ENCODE measurements at regions not wholly inside any gene's neighbourhood (a gene's known extent, or its start where the extent isn't known, plus 50 kb on each side); places are given as distances from the start of the nearest gene placed in this dataset.

DNA sequence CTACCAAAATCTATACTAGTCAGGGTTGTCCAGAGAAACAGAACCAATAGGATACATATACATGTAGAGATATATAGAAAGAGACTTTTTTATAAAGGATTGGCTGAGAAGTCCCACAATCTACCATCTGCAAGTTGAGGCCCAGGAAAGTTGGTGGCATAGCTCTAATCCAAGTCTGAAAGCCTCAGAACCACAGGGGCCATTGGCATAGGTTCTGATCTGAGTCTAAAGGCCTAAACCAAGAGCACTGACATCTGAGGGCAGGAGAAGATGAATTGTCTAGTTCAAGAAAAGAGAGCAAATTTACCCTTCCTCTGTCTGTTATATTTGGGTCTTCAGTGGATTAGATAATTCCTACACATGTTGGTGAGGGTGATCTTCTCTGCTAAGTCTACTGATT lies 433.1 kb downstream of the ADAMTS20 start:
- Histone ChIP-seq H3K4me1 (ENCODE audit: control insufficient read depth, insufficient read depth, low read length) (no peaks in the 10 kb centered on the region), H3K36me3 (ENCODE audit: control insufficient read depth, insufficient read depth, low read length) (no peaks in the 10 kb centered on the region), H3K9me3 (ENCODE audit: control insufficient read depth, low read depth, low read length) (no peaks in the 10 kb centered on the region), H3K27me3 (ENCODE audit: control insufficient read depth, insufficient read depth, low read length) (no peaks in the 10 kb centered on the region), H3K27ac (ENCODE audit: low read length) (no peak overlapping the region), H3K4me3 (ENCODE audit: low read length) (no peak overlapping the region)
- DNase-seq = no peak

DNA sequence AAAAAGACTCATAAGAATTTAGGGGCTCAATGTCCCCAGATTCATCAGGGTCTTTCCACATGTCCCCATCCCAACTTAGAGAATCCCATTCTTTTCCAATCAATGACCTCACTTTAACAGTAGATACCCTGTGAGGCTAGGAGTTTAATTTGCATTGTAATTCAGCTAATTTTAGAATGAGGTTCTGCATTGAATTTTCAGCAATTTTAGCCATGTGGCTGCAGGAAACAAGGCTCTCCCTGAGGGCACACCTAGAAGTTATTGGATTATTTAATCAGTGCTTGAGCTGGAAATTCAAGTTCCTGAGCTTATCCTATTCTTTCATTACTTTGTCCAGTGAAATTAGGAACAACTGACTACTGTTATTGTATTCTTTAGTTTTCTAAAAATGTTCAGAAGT lies 433.8 kb downstream of the ADAMTS20 start:
- H3K4me1 ChIP-seq (ENCODE audit: control insufficient read depth, insufficient read depth, low read length) = no peaks in the 10 kb centered on the region
- DNase-seq = no peak
- no peaks in the 10 kb centered on the region for H3K27me3 ChIP-seq (ENCODE audit: control insufficient read depth, insufficient read depth, low read length)
- H3K36me3 ChIP-seq (ENCODE audit: control insufficient read depth, insufficient read depth, low read length) = no peaks in the 10 kb centered on the region
- no peaks in the 10 kb centered on the region for H3K9me3 ChIP-seq (ENCODE audit: control insufficient read depth, low read depth, low read length)
- no peak overlapping the region for H3K27ac ChIP-seq (ENCODE audit: low read length)
- no peak overlapping the region for H3K4me3 ChIP-seq (ENCODE audit: low read length)

DNA sequence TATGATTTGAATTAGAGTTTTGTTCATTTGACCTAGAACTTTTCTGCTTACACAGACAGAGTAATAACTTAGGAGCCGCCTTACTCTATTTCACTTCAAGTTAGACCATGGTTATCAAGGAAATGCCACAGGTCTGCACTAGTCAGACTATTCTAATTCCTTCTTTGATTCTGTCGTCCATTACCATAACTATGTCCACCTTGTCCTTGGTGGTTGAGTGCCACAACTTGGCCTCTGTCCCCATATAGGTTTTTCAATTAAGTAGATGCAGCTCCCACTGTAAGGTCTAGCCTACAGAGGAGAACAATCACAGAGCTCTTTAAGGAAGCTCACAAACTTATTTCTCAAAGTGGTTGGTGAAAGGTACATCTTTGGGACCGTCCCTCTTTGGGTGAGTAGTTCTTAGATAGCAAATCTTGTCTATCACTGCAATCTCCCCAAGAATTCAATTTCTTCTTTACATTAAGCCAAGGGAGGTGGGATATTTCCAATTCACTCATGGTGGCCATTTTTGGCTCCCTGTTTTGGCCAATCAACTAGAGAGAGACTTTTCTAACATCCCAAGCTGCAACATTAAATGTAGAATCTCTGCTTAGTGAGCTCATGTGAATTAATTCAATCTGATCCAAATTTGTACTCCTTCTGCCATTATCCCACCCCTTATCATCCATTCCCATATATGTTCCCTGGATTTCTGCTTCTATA lies 434.6 kb downstream of the ADAMTS20 start:
- Histone ChIP-seq H3K9me3 (ENCODE audit: control insufficient read depth, low read depth, low read length) (no peaks in the 10 kb centered on the region), H3K36me3 (ENCODE audit: control insufficient read depth, insufficient read depth, low read length) (no peaks in the 10 kb centered on the region), H3K27ac (ENCODE audit: low read length) (no peak overlapping the region), H3K27me3 (ENCODE audit: control insufficient read depth, insufficient read depth, low read length) (no peaks in the 10 kb centered on the region), H3K4me1 (ENCODE audit: control insufficient read depth, insufficient read depth, low read length) (no peaks in the 10 kb centered on the region), H3K4me3 (ENCODE audit: low read length) (no peak overlapping the region)
- no peak for DNase-seq
- WGBS (ENCODE audit: insufficient coverage, low lambda C conversion rate) = no CpG with 5 or more reads among the region's 3 CpGs

- no peak overlapping the region for H3K4me3 ChIP-seq (ENCODE audit: low read length)
- H3K9me3 ChIP-seq (ENCODE audit: control insufficient read depth, low read depth, low read length) = no peaks in the 10 kb centered on the region
- no peaks in the 10 kb centered on the region for H3K27me3 ChIP-seq (ENCODE audit: control insufficient read depth, insufficient read depth, low read length)
- DNase-seq = no peak
- H3K4me1 ChIP-seq (ENCODE audit: control insufficient read depth, insufficient read depth, low read length) = no peaks in the 10 kb centered on the region
- WGBS (ENCODE audit: insufficient coverage, low lambda C conversion rate) = 100% methylated on average over 2 of the region's 4 CpGs
- no peaks in the 10 kb centered on the region for H3K36me3 ChIP-seq (ENCODE audit: control insufficient read depth, insufficient read depth, low read length)
- H3K27ac ChIP-seq (ENCODE audit: low read length) = no peak overlapping the region
These were observed 436.4 kb downstream of the ADAMTS20 start for GRCh38 chr12:43115441-43116160.

DNA sequence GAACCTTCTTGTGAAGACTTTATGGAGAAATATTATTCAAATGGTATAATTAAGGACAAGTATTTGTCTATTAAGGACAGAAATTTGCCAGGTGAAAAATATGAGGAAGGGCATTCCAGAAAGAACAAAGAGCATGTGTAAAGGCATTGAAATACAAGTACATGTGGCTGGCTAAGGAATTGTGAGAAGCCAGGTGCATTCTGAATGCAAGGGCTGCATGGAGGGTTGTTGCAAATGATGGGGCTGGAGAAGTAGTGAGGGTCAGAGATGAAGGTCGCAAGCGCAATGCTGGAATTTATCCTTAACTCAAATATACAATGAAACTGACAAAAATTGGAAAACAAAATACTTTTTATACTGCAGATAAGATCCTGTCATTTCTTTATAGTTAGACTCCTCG lies 437.7 kb downstream of the ADAMTS20 start:
- H3K4me1 ChIP-seq (ENCODE audit: control insufficient read depth, insufficient read depth, low read length) = no peaks in the 10 kb centered on the region
- DNase-seq = no peak
- H3K4me3 ChIP-seq (ENCODE audit: low read length) = no peak overlapping the region
- no peaks in the 10 kb centered on the region for H3K27me3 ChIP-seq (ENCODE audit: control insufficient read depth, insufficient read depth, low read length)
- H3K9me3 ChIP-seq (ENCODE audit: control insufficient read depth, low read depth, low read length) = no peaks in the 10 kb centered on the region
- no peaks in the 10 kb centered on the region for H3K36me3 ChIP-seq (ENCODE audit: control insufficient read depth, insufficient read depth, low read length)
- WGBS (ENCODE audit: insufficient coverage, low lambda C conversion rate) = 100% methylated on average over 2 of the region's 3 CpGs
- H3K27ac ChIP-seq (ENCODE audit: low read length) = no peak overlapping the region

GRCh38 chr12:43113616-43114015 lies 438.4 kb downstream of the ADAMTS20 start:
- Histone ChIP-seq H3K4me3 (ENCODE audit: low read length) (no peak overlapping the region), H3K9me3 (ENCODE audit: control insufficient read depth, low read depth, low read length) (no peaks in the 10 kb centered on the region), H3K36me3 (ENCODE audit: control insufficient read depth, insufficient read depth, low read length) (no peaks in the 10 kb centered on the region), H3K4me1 (ENCODE audit: control insufficient read depth, insufficient read depth, low read length) (no peaks in the 10 kb centered on the region), H3K27ac (ENCODE audit: low read length) (no peak overlapping the region), H3K27me3 (ENCODE audit: control insufficient read depth, insufficient read depth, low read length) (no peaks in the 10 kb centered on the region)
- no peak for DNase-seq
- no CpG with 5 or more reads among the region's 4 CpGs for WGBS (ENCODE audit: insufficient coverage, low lambda C conversion rate)

GRCh38 chr12:43113135-43113534 lies 438.9 kb downstream of the ADAMTS20 start:
- H3K27me3 ChIP-seq (ENCODE audit: control insufficient read depth, insufficient read depth, low read length) = no peaks in the 10 kb centered on the region
- H3K36me3 ChIP-seq (ENCODE audit: control insufficient read depth, insufficient read depth, low read length) = no peaks in the 10 kb centered on the region
- H3K27ac ChIP-seq (ENCODE audit: low read length) = no peak overlapping the region
- no peak overlapping the region for H3K4me3 ChIP-seq (ENCODE audit: low read length)
- DNase-seq = no peak
- H3K4me1 ChIP-seq (ENCODE audit: control insufficient read depth, insufficient read depth, low read length) = no peaks in the 10 kb centered on the region
- H3K9me3 ChIP-seq (ENCODE audit: control insufficient read depth, low read depth, low read length) = no peaks in the 10 kb centered on the region
- no CpG with 5 or more reads among the region's 2 CpGs for WGBS (ENCODE audit: insufficient coverage, low lambda C conversion rate)

GRCh38 chr12:43112101-43112920 lies 439.7 kb downstream of the ADAMTS20 start:
- no peak for DNase-seq
- Histone ChIP-seq H3K9me3 (ENCODE audit: control insufficient read depth, low read depth, low read length) (no peaks in the 10 kb centered on the region), H3K4me1 (ENCODE audit: control insufficient read depth, insufficient read depth, low read length) (no peaks in the 10 kb centered on the region), H3K27me3 (ENCODE audit: control insufficient read depth, insufficient read depth, low read length) (no peaks in the 10 kb centered on the region), H3K27ac (ENCODE audit: low read length) (no peak overlapping the region), H3K4me3 (ENCODE audit: low read length) (no peak overlapping the region), H3K36me3 (ENCODE audit: control insufficient read depth, insufficient read depth, low read length) (no peaks in the 10 kb centered on the region)
- WGBS (ENCODE audit: insufficient coverage, low lambda C conversion rate) = 10% methylated on average over 2 of the region's 8 CpGs

- Histone ChIP-seq H3K9me3 (ENCODE audit: control insufficient read depth, low read depth, low read length) (no peaks in the 10 kb centered on the region), H3K27ac (ENCODE audit: low read length) (no peak overlapping the region), H3K4me1 (ENCODE audit: control insufficient read depth, insufficient read depth, low read length) (no peaks in the 10 kb centered on the region), H3K4me3 (ENCODE audit: low read length) (no peak overlapping the region), H3K36me3 (ENCODE audit: control insufficient read depth, insufficient read depth, low read length) (no peaks in the 10 kb centered on the region), H3K27me3 (ENCODE audit: control insufficient read depth, insufficient read depth, low read length) (no peaks in the 10 kb centered on the region)
- no peak for DNase-seq
- WGBS (ENCODE audit: insufficient coverage, low lambda C conversion rate) = 26% methylated on average over 2 of the region's 6 CpGs
These were observed 440.4 kb downstream of the ADAMTS20 start for GRCh38 chr12:43111608-43112007.

- Histone ChIP-seq H3K27ac (ENCODE audit: low read length) (no peak overlapping the region), H3K27me3 (ENCODE audit: control insufficient read depth, insufficient read depth, low read length) (no peaks in the 10 kb centered on the region), H3K36me3 (ENCODE audit: control insufficient read depth, insufficient read depth, low read length) (no peaks in the 10 kb centered on the region), H3K9me3 (ENCODE audit: control insufficient read depth, low read depth, low read length) (no peaks in the 10 kb centered on the region), H3K4me1 (ENCODE audit: control insufficient read depth, insufficient read depth, low read length) (no peaks in the 10 kb centered on the region), H3K4me3 (ENCODE audit: low read length) (no peak overlapping the region)
- WGBS (ENCODE audit: insufficient coverage, low lambda C conversion rate) = 83% methylated on average over 1 of the region's 2 CpGs
- DNase-seq = no peak
These were observed 442.2 kb downstream of the ADAMTS20 start for GRCh38 chr12:43109631-43110345.

Measured in large intestine (tissue), 3 donors.